ENCODE measurements at regions not wholly inside any gene's neighbourhood (a gene's known extent, or its start where the extent isn't known, plus 50 kb on each side); places are given as distances from the start of the nearest gene placed in this dataset.

- no peak for DNase-seq
Measured at GRCh38 chr7:26489906-26490639, 198.4 kb downstream of the SNX10 start.

GRCh38 chr7:26490640-26491624, 199.3 kb downstream of the SNX10 start:
- DNase-seq: no peak

- no peak for DNase-seq
Measured at GRCh38 chr7:26492816-26493215, 201.2 kb downstream of the SNX10 start.

- DNase-seq: no peak
Measured at GRCh38 chr7:26493737-26494428, 202.2 kb downstream of the SNX10 start.

- DNase-seq: no peak
Measured at GRCh38 chr7:26495569-26495968, 203.9 kb downstream of the SNX10 start.

DNA sequence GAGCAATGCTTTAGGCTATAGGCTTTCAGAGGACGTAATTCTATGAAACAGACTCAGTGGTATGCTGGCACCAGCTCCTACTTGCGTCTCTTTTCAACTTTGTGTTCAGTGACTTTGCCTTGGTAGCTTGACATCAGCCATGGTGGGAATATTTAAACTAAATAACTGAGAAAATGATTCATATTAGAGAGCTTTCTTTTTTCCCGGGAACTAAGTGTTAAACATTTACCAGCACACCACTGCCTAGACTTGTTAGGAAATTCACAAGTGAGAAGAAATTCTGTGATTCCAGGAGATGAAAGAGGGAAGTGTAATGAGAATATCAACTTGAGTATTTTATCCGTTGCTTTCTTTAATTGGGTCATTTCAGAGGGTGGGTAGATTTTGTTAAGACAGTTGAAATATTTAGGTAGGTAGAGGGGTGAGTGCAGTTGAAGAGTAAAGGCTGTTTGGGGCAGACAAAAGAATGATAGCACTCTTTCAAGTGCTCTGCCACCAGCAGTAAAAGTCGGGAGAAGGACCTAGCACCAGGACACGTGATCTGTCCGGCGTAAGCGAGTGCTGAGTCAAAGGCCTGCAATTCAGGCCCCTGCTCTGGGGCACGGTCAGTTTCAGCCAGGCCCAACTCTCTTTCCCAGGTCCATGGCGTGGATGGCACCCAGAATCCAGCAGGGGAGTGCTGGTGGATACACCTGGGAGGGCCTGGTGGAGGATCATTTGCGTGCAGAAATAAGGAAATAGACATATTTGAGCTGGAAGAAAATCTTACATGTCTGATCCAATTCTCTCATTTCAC, 206.3 kb downstream of the SNX10 start:
- no peak for DNase-seq

DNA sequence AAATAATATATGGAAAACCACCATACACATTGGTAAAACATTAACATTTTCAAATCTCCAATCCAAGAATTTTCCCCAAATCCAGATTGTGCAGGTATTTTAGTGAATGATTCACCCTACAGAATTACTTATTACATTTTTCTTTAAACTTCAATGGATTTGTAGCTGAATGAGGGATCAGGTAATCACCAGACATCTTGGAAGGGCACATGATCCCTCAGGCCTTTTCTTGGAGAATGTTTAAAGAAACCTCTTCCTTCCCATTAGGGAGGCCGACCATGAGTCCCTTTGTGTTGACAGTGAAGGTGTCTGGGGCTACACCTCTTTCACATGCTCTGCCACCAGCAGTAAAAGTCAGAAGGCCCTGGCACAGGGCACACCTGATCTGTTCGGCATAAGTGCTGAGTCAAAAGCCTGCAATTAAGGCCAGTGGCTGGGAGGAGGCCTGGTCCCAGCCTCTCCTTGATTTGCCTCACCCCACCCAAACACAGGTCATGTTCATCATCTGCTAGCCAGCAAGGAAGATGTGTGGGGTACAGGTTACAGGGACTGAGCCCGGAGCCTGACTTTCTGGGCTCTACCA, 207.7 kb downstream of the SNX10 start:
- DNase-seq: no peak

GRCh38 chr7:26500749-26501352, 209.2 kb downstream of the SNX10 start:
- peak in 1 of 2 donors; percentile 15 for DNase-seq

DNA sequence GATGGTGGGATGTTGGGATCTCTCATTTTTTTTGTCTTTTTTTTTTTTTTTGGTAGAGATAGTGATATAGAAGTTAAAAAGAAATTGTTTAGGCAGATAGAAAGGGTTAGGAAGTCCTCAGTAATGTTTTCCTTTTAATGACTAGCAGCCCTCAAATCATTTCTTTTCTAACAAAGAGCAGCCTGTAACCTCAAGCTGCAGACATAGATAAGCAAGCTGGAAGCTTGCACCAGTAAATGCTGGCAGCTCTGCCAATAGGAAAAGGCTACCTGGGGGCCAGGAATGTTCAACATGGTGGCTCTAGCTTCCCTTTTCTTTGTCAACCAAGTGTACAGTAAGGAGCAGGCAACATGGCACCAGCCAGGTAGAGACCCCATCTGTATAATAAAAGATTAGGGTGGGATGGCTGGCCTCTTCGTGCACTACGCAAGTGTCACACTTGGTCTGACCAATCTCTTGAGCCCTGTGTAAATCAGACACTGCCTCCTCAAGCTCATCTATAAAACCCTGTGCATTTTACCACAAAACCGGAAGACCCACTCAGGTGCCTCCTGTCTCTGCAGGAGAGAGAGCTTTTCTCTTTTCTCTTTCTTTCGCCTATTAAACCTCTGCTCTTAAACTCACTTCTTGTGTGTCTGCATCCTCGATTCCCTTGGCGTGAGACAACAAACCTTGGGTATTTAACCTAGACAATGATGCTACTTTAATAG, 212.9 kb downstream of the SNX10 start:
- no peak for DNase-seq

DNA sequence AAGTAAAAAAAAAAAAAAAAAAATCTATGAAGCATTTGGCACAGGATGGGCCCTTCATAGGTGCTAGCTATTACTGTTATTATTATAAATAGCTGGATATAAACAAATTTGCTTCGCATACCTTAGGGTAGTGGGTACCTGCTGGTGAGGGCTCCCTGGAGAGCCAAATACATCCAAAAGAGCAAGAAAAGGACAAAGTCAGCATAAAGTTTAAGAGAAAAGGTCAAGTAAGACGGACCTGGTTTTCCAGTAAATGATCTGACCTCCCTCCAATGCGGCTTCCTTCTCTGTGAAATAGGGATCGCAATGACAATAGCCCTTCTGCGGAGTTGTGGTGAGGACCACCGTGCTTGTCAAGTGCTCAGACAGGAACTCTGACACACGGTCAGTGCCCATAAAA, 214.5 kb downstream of the SNX10 start:
- DNase-seq: no peak

GRCh38 chr7:26507108-26507987, 215.7 kb downstream of the SNX10 start:
- no peak for DNase-seq

GRCh38 chr7:26508481-26508880, 216.8 kb downstream of the SNX10 start:
- no peak for DNase-seq

- no peak for DNase-seq
Measured at GRCh38 chr7:26508917-26509316, 217.3 kb downstream of the SNX10 start.

GRCh38 chr7:26510231-26510957, 218.7 kb downstream of the SNX10 start:
- no peak for DNase-seq

DNA sequence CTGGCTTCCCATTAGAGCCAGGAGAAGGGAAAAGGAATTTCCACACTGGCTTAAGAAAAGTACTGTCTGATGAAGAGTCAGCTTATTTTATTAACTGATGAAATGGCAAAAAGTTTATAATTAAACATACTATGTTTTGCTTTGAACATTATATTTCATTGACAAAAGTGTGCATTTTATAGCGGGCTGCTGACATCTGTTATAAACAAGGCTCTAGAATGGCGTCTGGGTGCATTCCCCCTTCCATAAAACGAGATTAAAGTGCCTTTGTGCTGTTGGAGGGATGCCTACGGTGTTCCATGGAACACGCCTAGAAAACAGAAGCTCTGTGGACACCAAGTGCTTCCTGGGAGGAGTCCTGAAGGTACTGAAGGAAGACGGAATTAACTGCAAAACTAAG, 220.2 kb downstream of the SNX10 start:
- DNase-seq: no peak

- no peak for DNase-seq
Measured at GRCh38 chr7:26512737-26513136, 221.1 kb downstream of the SNX10 start.

GRCh38 chr7:26513948-26514347, 222.3 kb downstream of the SNX10 start:
- DNase-seq: no peak

GRCh38 chr7:26514633-26515032, 223.0 kb downstream of the SNX10 start:
- no peak for DNase-seq

DNA sequence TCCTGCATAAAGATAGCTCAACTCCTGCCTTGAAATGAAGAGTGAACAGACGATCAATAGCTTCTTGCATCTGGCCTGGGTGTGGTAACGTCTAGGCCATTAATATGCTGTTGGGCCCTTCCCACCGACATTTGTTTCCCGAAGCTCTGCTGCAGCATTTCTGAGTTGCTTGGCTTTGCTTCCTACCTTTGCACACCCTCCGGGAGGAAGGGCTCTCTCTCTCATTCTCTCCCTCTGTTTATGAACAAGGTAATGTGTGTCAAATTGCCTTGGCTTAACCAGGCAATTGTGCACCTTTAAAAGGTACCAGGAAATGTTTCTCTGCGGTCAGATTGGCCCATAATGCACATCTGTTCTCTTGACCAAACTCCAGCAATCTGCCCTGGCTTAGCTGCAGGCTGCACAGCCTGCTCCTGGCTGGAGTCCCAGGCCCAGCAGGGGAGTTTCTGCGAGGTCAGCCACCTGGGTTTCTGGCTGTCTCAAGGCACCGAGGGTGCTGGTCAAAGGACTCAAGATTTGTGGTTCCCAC, 223.7 kb downstream of the SNX10 start:
- no peak for DNase-seq
